PC-9 (cell line): ENCODE measurements at regions not wholly inside any gene's neighbourhood (a gene's known extent, or its start where the extent isn't known, plus 50 kb on each side); places are given as distances from the start of the nearest gene placed in this dataset.

Experiments used
- BruUV-seq: library from RNA; stranded (reverse); fragments of 400-500 nt; replicated peaks from 2 replicates; lab custom pipeline; 2021; lab: Mats Ljungman, UMichigan
- CTCF ChIA-PET: fragments of 300-600 bp; sonication (Branson Sonifier 250); formaldehyde crosslinking; loops from one replicate; lab custom pipeline; 2022; ENCODE audit warnings: antibody characterized with exemption; lab: Charles Lee
- POLR2A ChIA-PET: fragments of 300-600 bp; sonication (Branson Sonifier 250); formaldehyde crosslinking; loops from one replicate; lab custom pipeline; 2022; ENCODE audit warnings: antibody characterized with exemption; ENCODE audit not compliant: unreplicated experiment; lab: Charles Lee
- DNase-seq, 2 experiments: peaks; one replicate each; pipeline versions ENCODE4 v3.0.0 to v3.0.0-alpha.2; 2015 to 2022; ENCODE audit warnings: mixed read lengths in 1 of 2
- H2AFZ ChIP-seq: fragments of 200-600 bp; sonication (generic); 2 replicates; pipeline ENCODE4 v1.8.1; 2017; ENCODE audit warnings: antibody characterized with exemption
- H3F3A ChIP-seq: fragments of 200-600 bp; sonication (generic); 2 replicates; pipeline ENCODE4 v1.8.1; 2017; ENCODE audit warnings: antibody characterized with exemption, mild to moderate bottlenecking, low read depth; ENCODE audit not compliant: insufficient read depth
- H3K27ac ChIP-seq: fragments of 200-600 bp; sonication (generic); 2 replicates; pipeline ENCODE4 v1.6.1; 2016; ENCODE audit warnings: mixed run types
- H3K27me3 ChIP-seq: fragments of 200-600 bp; sonication (generic); 2 replicates; pipeline ENCODE4 v1.6.1; 2016; ENCODE audit warnings: low read depth, mixed run types; ENCODE audit not compliant: insufficient read depth
- H3K36me3 ChIP-seq: fragments of 200-600 bp; sonication (generic); 2 replicates; pipeline ENCODE4 v1.6.1; 2016; ENCODE audit warnings: low read depth, mixed run types
- H3K4me1 ChIP-seq: fragments of 200-600 bp; sonication (generic); replicated peaks from 2 replicates; pipeline ENCODE4 v1.6.1; 2016; ENCODE audit warnings: mixed run types; ENCODE audit not compliant: insufficient read depth
- H3K4me2 ChIP-seq: fragments of 200-600 bp; sonication (generic); 2 replicates; pipeline ENCODE4 v1.6.1; 2017; ENCODE audit warnings: mixed run types
- H3K4me3 ChIP-seq: fragments of 200-600 bp; sonication (generic); 2 replicates; pipeline ENCODE4 v1.6.1; 2016; ENCODE audit warnings: mixed run types
- H3K79me2 ChIP-seq: fragments of 200-600 bp; sonication (generic); 2 replicates; pipeline ENCODE4 v1.6.1; 2017; ENCODE audit warnings: low read depth, mixed run types
- H3K9me2 ChIP-seq: fragments of 200-600 bp; sonication (generic); 2 replicates; pipeline ENCODE4 v1.8.1; 2017; ENCODE audit warnings: mild to moderate bottlenecking; ENCODE audit not compliant: insufficient read depth
- H3K9me3 ChIP-seq: fragments of 200-600 bp; sonication (generic); 2 replicates; pipeline ENCODE4 v1.8.1; 2016; ENCODE audit warnings: low read depth; ENCODE audit not compliant: insufficient read depth
- H4K20me1 ChIP-seq: fragments of 200-600 bp; sonication (generic); 2 replicates; pipeline ENCODE4 v1.8.1; 2017; ENCODE audit not compliant: insufficient read depth
- EZH2 ChIP-seq: fragments of 200-600 bp; sonication (generic); IDR thresholded peaks from 2 replicates; pipeline ENCODE4 v1.8.0; 2017; ENCODE audit warnings: antibody characterized with exemption, low read depth
- intact Hi-C: fragments of 100-400 bp; cut with micrococcal nuclease; formaldehyde crosslinking; loops from one replicate; pipeline ENCODE4 v1.10.0; 2022; ENCODE audit not compliant: unreplicated experiment
- TF ChIP-seq, protein P1 (sequence below): fragments of 200-600 bp; sonication (generic); conservative IDR thresholded peaks from 2 replicates; pipeline ENCODE4 v1.6.1; 2017; ENCODE audit warnings: mixed run types, antibody characterized with exemption, mild to moderate bottlenecking, moderate library complexity

GRCh38 chr4:106430797-106431196 lies 62.2 kb upstream of the GIMD1 start:
- H3K36me3 ChIP-seq: no peaks in the 10 kb centered on the region
- no peak overlapping the region for H2AFZ ChIP-seq
- H3K27me3 ChIP-seq: no peaks in the 10 kb centered on the region
- H3K27ac ChIP-seq: no peak overlapping the region
- intact Hi-C loops: no loop called here
- no peaks in the 10 kb centered on the region for H3F3A ChIP-seq
- CTCF ChIA-PET: no interaction called here
- H3K79me2 ChIP-seq: no peaks in the 10 kb centered on the region
- no peaks in the 10 kb centered on the region for H3K9me3 ChIP-seq
- no TSS peak for BruUV-seq
- POLR2A ChIA-PET: no interaction called here
- no peaks in the 10 kb centered on the region for H3K9me2 ChIP-seq
- no peaks in the 10 kb centered on the region for H4K20me1 ChIP-seq
- no peak overlapping the region for H3K4me3 ChIP-seq
- TF ChIP-seq EZH2: no peak
- TF ChIP-seq, protein P1, sequence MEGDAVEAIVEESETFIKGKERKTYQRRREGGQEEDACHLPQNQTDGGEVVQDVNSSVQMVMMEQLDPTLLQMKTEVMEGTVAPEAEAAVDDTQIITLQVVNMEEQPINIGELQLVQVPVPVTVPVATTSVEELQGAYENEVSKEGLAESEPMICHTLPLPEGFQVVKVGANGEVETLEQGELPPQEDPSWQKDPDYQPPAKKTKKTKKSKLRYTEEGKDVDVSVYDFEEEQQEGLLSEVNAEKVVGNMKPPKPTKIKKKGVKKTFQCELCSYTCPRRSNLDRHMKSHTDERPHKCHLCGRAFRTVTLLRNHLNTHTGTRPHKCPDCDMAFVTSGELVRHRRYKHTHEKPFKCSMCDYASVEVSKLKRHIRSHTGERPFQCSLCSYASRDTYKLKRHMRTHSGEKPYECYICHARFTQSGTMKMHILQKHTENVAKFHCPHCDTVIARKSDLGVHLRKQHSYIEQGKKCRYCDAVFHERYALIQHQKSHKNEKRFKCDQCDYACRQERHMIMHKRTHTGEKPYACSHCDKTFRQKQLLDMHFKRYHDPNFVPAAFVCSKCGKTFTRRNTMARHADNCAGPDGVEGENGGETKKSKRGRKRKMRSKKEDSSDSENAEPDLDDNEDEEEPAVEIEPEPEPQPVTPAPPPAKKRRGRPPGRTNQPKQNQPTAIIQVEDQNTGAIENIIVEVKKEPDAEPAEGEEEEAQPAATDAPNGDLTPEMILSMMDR: no peak
- DNase-seq: no peak
- H3K4me2 ChIP-seq: no peak overlapping the region
- no peaks in the 10 kb centered on the region for H3K4me1 ChIP-seq

GRCh38 chr4:106429885-106430284 lies 61.3 kb upstream of the GIMD1 start:
- no TSS peak for BruUV-seq
- no peak for DNase-seq
- Histone ChIP-seq H3K4me2 (no peak overlapping the region), H3K36me3 (no peaks in the 10 kb centered on the region), H3K27me3 (no peaks in the 10 kb centered on the region), H3K4me1 (no peaks in the 10 kb centered on the region), H3K9me3 (no peaks in the 10 kb centered on the region), H3K27ac (no peak overlapping the region), H3K9me2 (no peaks in the 10 kb centered on the region), H2AFZ (no peak overlapping the region), H3K4me3 (no peak overlapping the region), H3F3A (no peaks in the 10 kb centered on the region), H3K79me2 (no peaks in the 10 kb centered on the region), H4K20me1 (no peaks in the 10 kb centered on the region)
- ChIA-PET POLR2A (no interaction called here), CTCF (no interaction called here)
- intact Hi-C loops: no loop called here
- TF ChIP-seq, protein P1: no peak
- no peak for TF ChIP-seq EZH2

DNA sequence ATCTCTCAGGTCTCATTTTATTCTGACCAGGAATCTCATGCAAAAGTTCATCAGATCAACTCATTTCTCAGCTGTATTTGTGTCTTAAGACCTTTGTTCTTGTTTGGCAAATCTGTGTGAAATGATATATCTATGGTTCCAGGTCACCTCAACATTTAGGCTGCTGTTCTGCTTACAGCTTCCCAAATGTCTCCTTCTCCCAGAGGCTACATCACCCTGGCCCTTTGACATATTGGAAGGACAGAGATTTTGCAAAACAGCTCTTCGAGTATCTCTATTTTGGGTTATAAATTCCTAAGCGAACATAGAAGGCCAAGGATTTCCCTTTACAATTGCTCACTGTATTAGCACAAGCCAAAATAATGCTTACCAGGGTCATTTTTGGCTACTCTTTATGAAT lies 57.5 kb upstream of the GIMD1 start:
- POLR2A ChIA-PET: no interaction called here
- H3K4me1 ChIP-seq: no peaks in the 10 kb centered on the region

More for the DNA sequence above, 57.5 kb upstream of the GIMD1 start:
- no peaks in the 10 kb centered on the region for H3K9me3 ChIP-seq
- no TSS peak for BruUV-seq
- H3K79me2 ChIP-seq: no peaks in the 10 kb centered on the region
- H4K20me1 ChIP-seq: no peaks in the 10 kb centered on the region
- H2AFZ ChIP-seq: no peak overlapping the region
- H3K4me3 ChIP-seq: no peak overlapping the region
- no peaks in the 10 kb centered on the region for H3F3A ChIP-seq
- H3K36me3 ChIP-seq: no peaks in the 10 kb centered on the region
- no peak for DNase-seq
- no peak overlapping the region for H3K27ac ChIP-seq
- no peaks in the 10 kb centered on the region for H3K9me2 ChIP-seq
- CTCF ChIA-PET: no interaction called here
- H3K4me2 ChIP-seq: no peak overlapping the region
- TF ChIP-seq, protein P1: no peak
- TF ChIP-seq EZH2: no peak
- no peaks in the 10 kb centered on the region for H3K27me3 ChIP-seq
- intact Hi-C loops: no loop called here
